Ishikawa (cell line): ENCODE measurements at regions not wholly inside any gene's neighbourhood (a gene's known extent, or its start where the extent isn't known, plus 50 kb on each side); places are given as distances from the start of the nearest gene placed in this dataset.

Source experiments
- CEBPB ChIP-seq: IDR thresholded peaks from 2 replicates; pipeline ENCODE4 v1.6.1; 2012
- CREB1 ChIP-seq: IDR thresholded peaks from 2 replicates; pipeline ENCODE4 v1.6.1; 2012; ENCODE audit warnings: low read depth
- EGR1 ChIP-seq: IDR thresholded peaks from 2 replicates; pipeline ENCODE4 v1.6.1; 2012
- EP300 ChIP-seq: IDR thresholded peaks from 2 replicates; pipeline ENCODE4 v1.6.1; 2012; ENCODE audit warnings: borderline replicate concordance
- FOXM1 ChIP-seq: IDR thresholded peaks from 2 replicates; pipeline ENCODE4 v1.6.1; 2012; ENCODE audit warnings: low read depth, borderline replicate concordance
- MAX ChIP-seq: IDR thresholded peaks from 2 replicates; pipeline ENCODE4 v1.6.1; 2012
- NFIC ChIP-seq: IDR thresholded peaks from 2 replicates; pipeline ENCODE4 v1.6.1; 2012
- RAD21 ChIP-seq: IDR thresholded peaks from 2 replicates; pipeline ENCODE4 v1.6.1; 2012; ENCODE audit warnings: low read depth
- REST ChIP-seq: IDR thresholded peaks from 2 replicates; pipeline ENCODE4 v1.6.1; 2012; ENCODE audit warnings: low read depth, mild to moderate bottlenecking
- TAF1 ChIP-seq: IDR thresholded peaks from 2 replicates; pipeline ENCODE4 v1.6.1; 2012; ENCODE audit warnings: low read depth, mild to moderate bottlenecking
- TCF12 ChIP-seq: IDR thresholded peaks from 2 replicates; pipeline ENCODE4 v1.6.1; 2012; ENCODE audit warnings: low read depth
- TEAD4 ChIP-seq: IDR thresholded peaks from 2 replicates; pipeline ENCODE4 v1.6.1; 2012
- USF1 ChIP-seq: IDR thresholded peaks from 2 replicates; pipeline ENCODE4 v1.6.1; 2012
- YY1 ChIP-seq: IDR thresholded peaks from 2 replicates; pipeline ENCODE4 v1.6.1; 2012; ENCODE audit warnings: low read depth
- ZBTB7A ChIP-seq: IDR thresholded peaks from 2 replicates; pipeline ENCODE4 v1.6.1; 2012; ENCODE audit warnings: low read depth

- TF ChIP-seq EP300 (no peak), FOXM1 (no peak)
These were observed 86.3 kb downstream of the OAT start for GRCh38 chr10:124332426-124332825.

GRCh38 chr10:124329941-124330340, 88.8 kb downstream of the OAT start:
- no peak for TF ChIP-seq TEAD4
- no peak for TF ChIP-seq RAD21
- no peak for TF ChIP-seq REST

GRCh38 chr10:124329362-124329761, 89.4 kb downstream of the OAT start:
- TF ChIP-seq MAX (no peak), YY1 (no peak), CREB1 (no peak), USF1 (no peak)

GRCh38 chr10:124328477-124329220, 90.1 kb downstream of the OAT start:
- no peak for TF ChIP-seq CEBPB
- no peak for TF ChIP-seq TAF1
- TF ChIP-seq YY1: no peak
- no peak for TF ChIP-seq FOXM1
- TF ChIP-seq ZBTB7A: no peak
- no peak for TF ChIP-seq RAD21
- no peak for TF ChIP-seq EP300
- TF ChIP-seq TEAD4: no peak
- TF ChIP-seq EGR1: no peak
- no peak for TF ChIP-seq TCF12
- no peak for TF ChIP-seq REST
- TF ChIP-seq CREB1: no peak
- TF ChIP-seq USF1: no peak
- no peak for TF ChIP-seq NFIC
- no peak for TF ChIP-seq MAX

GRCh38 chr10:124325998-124326636, 92.6 kb downstream of the OAT start:
- TF ChIP-seq YY1 (no peak), EGR1 (no peak), NFIC (no peak), USF1 (no peak), TEAD4 (no peak), RAD21 (no peak), MAX (no peak), REST (no peak), TAF1 (no peak)
